Hippocampal formation (tissue), 2 donors: ENCODE measurements at regions not wholly inside any gene's neighbourhood (a gene's known extent, or its start where the extent isn't known, plus 50 kb on each side); places are given as distances from the start of the nearest gene placed in this dataset.
"Not testable (repeated sequence)": the region's sequence is repeated elsewhere in the genome, so short reads cannot be mapped to it uniquely, and the experiment has no call there.

Experiments used
- DNase-seq, 2 donors: peaks; one replicate each; lab custom pipeline; 2025; lab: John Stamatoyannopoulos, UW

- no peak for DNase-seq
Observed at GRCh38 chr16:54808890-54809289, 121.8 kb upstream of the IRX5 start.

GRCh38 chr16:54806881-54807360 lies 123.7 kb upstream of the IRX5 start:
- no peak for DNase-seq

- no peak for DNase-seq
Observed at GRCh38 chr16:54806378-54806777, 124.3 kb upstream of the IRX5 start.

GRCh38 chr16:54805648-54806047 lies 125.0 kb upstream of the IRX5 start:
- DNase-seq, result no peak

GRCh38 chr16:54801057-54801844 lies 129.4 kb upstream of the IRX5 start:
- DNase-seq, result no peak

- no peak for DNase-seq
Observed at GRCh38 chr16:54798267-54798666, 132.4 kb upstream of the IRX5 start.

GRCh38 chr16:54796211-54796610 lies 134.5 kb upstream of the IRX5 start:
- no peak for DNase-seq

- no peak for DNase-seq
Observed at GRCh38 chr16:54792811-54793210, 137.9 kb upstream of the IRX5 start.

- no peak for DNase-seq
Observed at GRCh38 chr16:54787045-54787444, 143.6 kb upstream of the IRX5 start.

GRCh38 chr16:54783980-54784379 lies 146.7 kb upstream of the IRX5 start:
- DNase-seq, result no peak

- no peak for DNase-seq
Observed at GRCh38 chr16:54783226-54783625, 147.4 kb upstream of the IRX5 start.

- no peak for DNase-seq
Observed at GRCh38 chr16:54780266-54780665, 150.4 kb upstream of the IRX5 start.

- no peak for DNase-seq
Observed at GRCh38 chr16:54779549-54779948, 151.1 kb upstream of the IRX5 start.

GRCh38 chr16:54774768-54775167 lies 155.9 kb upstream of the IRX5 start:
- no peak for DNase-seq

- no peak for DNase-seq
Observed at GRCh38 chr16:54772400-54772799, 158.3 kb upstream of the IRX5 start.

- no peak for DNase-seq
Observed at GRCh38 chr16:54766355-54766754, 164.3 kb upstream of the IRX5 start.

GRCh38 chr16:54750249-54750648 lies 180.4 kb upstream of the IRX5 start:
- no peak for DNase-seq

- DNase-seq, result no peak
Observed at GRCh38 chr16:54748611-54749190, 182.0 kb upstream of the IRX5 start.

GRCh38 chr16:54746596-54746995 lies 184.1 kb upstream of the IRX5 start:
- DNase-seq, result no peak

GRCh38 chr16:54744998-54745397 lies 185.7 kb upstream of the IRX5 start:
- DNase-seq, result no peak

- DNase-seq, result no peak
Observed at GRCh38 chr16:54742436-54742835, 188.2 kb upstream of the IRX5 start.

GRCh38 chr16:54739381-54739780 lies 191.3 kb upstream of the IRX5 start:
- DNase-seq, result no peak

- no peak for DNase-seq
Observed at GRCh38 chr16:54734156-54734555, 196.5 kb upstream of the IRX5 start.

GRCh38 chr16:54727696-54728095 lies 203.0 kb upstream of the IRX5 start:
- DNase-seq, result not testable (repeated sequence)
